ENCODE measurements at regions not wholly inside any gene's neighbourhood (a gene's known extent, or its start where the extent isn't known, plus 50 kb on each side); places are given as distances from the start of the nearest gene placed in this dataset.

DNA sequence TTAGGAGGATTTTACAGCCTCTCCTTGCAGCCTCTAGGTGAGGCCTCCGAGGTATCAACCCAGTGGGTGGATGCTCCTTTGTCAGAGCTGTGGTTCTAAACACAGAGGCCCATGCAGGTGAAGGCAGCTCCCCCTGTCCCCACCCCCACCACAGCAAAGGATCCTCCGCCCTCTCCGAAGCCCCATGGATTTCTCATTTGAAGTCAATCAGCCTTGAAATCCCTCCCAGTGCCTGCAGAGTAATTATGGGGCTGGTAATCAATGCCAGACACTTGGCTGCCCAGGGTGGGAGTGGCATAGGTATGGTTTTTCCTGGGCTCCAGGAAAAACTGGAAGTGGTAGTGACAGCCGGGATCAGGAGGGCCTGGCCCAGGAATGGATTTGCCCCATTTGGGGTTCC is 119.5 kb upstream of the CSF3R start:
- TF ChIP-seq CTCF (IDR thresholded peaks at IDR 0.05), result no peak
- Mint-ChIP-seq H3K36me3 (ENCODE audit: low read depth) (no peaks in the 10 kb centered on the region), H3K4me3 (ENCODE audit: unreplicated experiment) (no peak overlapping the region), H3K27me3 (ENCODE audit: low read depth) (peaks cover 31% of the 10 kb centered on the region), H3K9me3 (ENCODE audit: low read depth) (peaks cover 4% of the 10 kb centered on the region), H3K4me1 (ENCODE audit: low read depth) (no peaks in the 10 kb centered on the region), H3K27ac (ENCODE audit: unreplicated experiment) (no peak overlapping the region)
- DNase-seq (ENCODE audit: low spot score), result no peak

DNA sequence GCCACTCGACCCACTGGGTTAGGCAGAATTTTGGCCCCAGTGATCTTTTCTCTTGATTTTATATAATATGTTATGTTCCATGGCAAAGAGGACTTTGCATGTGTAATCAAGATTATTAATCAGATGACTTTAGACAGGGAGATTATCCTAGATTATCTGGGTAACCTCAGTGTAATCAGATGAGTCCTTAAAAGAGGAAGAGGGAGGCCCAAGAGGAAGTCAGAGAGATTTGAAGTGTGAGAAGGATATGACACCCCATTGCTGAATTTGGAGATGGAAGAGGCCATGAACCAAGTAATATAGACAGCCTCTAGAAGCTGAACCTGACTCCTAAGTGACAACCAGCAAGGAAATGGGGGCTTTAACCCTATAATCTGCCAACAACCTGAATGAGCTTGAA is 117.1 kb upstream of the CSF3R start:
- DNase-seq (ENCODE audit: low spot score), result no peak
- peaks cover 32% of the 10 kb centered on the region for H3K27me3 Mint-ChIP-seq (ENCODE audit: low read depth)
- H3K4me1 Mint-ChIP-seq (ENCODE audit: low read depth), result no peaks in the 10 kb centered on the region
- no peak for TF ChIP-seq CTCF (IDR thresholded peaks at IDR 0.05)
- H3K4me3 Mint-ChIP-seq (ENCODE audit: unreplicated experiment), result no peak overlapping the region
- no peaks in the 10 kb centered on the region for H3K36me3 Mint-ChIP-seq (ENCODE audit: low read depth)
- H3K27ac Mint-ChIP-seq (ENCODE audit: unreplicated experiment), result no peak overlapping the region
- peaks cover 4% of the 10 kb centered on the region for H3K9me3 Mint-ChIP-seq (ENCODE audit: low read depth)

GRCh38 chr1:36597514-36597913 is 114.8 kb upstream of the CSF3R start:
- no peak for TF ChIP-seq CTCF (IDR thresholded peaks at IDR 0.05)
- H3K4me1 Mint-ChIP-seq (ENCODE audit: low read depth), result no peaks in the 10 kb centered on the region
- no peaks in the 10 kb centered on the region for H3K9me3 Mint-ChIP-seq (ENCODE audit: low read depth)
- no peak for DNase-seq (ENCODE audit: low spot score)
- H3K27ac Mint-ChIP-seq (ENCODE audit: unreplicated experiment), result no peak overlapping the region
- no peaks in the 10 kb centered on the region for H3K36me3 Mint-ChIP-seq (ENCODE audit: low read depth)
- no peak overlapping the region for H3K4me3 Mint-ChIP-seq (ENCODE audit: unreplicated experiment)
- peaks cover 31% of the 10 kb centered on the region for H3K27me3 Mint-ChIP-seq (ENCODE audit: low read depth)

GRCh38 chr1:36595921-36596320 is 113.2 kb upstream of the CSF3R start:
- no peak overlapping the region for H3K4me3 Mint-ChIP-seq (ENCODE audit: unreplicated experiment)
- no peaks in the 10 kb centered on the region for H3K4me1 Mint-ChIP-seq (ENCODE audit: low read depth)
- H3K36me3 Mint-ChIP-seq (ENCODE audit: low read depth), result no peaks in the 10 kb centered on the region
- H3K27ac Mint-ChIP-seq (ENCODE audit: unreplicated experiment), result no peak overlapping the region
- DNase-seq (ENCODE audit: low spot score), result no peak
- H3K9me3 Mint-ChIP-seq (ENCODE audit: low read depth), result no peaks in the 10 kb centered on the region
- H3K27me3 Mint-ChIP-seq (ENCODE audit: low read depth), result peaks cover 39% of the 10 kb centered on the region
- no peak for TF ChIP-seq CTCF (IDR thresholded peaks at IDR 0.05)

DNA sequence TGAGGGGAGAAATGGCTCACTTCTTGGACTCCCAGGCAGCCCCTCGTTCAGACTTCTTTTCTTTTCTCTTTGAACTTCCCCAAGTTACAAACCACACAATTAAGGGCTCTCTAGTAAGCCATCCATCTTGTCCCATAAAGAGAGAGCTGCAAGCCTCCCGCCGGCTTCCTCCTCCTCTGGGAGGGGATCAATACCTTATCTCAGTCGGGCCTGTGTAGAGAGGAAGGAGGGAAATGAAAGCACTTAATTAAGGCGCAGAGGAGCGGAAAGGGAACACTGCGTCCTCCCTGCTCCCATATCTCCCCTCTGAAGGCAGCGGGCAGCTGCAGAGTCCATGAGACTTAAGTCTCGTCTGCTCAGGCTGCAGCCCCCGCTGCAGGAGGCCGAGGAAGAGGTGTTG is 112.6 kb upstream of the CSF3R start:
- H3K4me1 Mint-ChIP-seq (ENCODE audit: low read depth), result no peaks in the 10 kb centered on the region
- H3K27ac Mint-ChIP-seq (ENCODE audit: unreplicated experiment), result no peak overlapping the region
- no peaks in the 10 kb centered on the region for H3K9me3 Mint-ChIP-seq (ENCODE audit: low read depth)
- no peaks in the 10 kb centered on the region for H3K36me3 Mint-ChIP-seq (ENCODE audit: low read depth)
- H3K4me3 Mint-ChIP-seq (ENCODE audit: unreplicated experiment), result no peak overlapping the region
- no peak for DNase-seq (ENCODE audit: low spot score)
- peaks cover 44% of the 10 kb centered on the region for H3K27me3 Mint-ChIP-seq (ENCODE audit: low read depth)
- TF ChIP-seq CTCF (IDR thresholded peaks at IDR 0.05), result no peak

Measured in chondrocyte (in vitro differentiated cells).